GM19023 (cell line): ENCODE measurements at regions not wholly inside any gene's neighbourhood (a gene's known extent, or its start where the extent isn't known, plus 50 kb on each side); places are given as distances from the start of the nearest gene placed in this dataset.
"Not testable (repeated sequence)": the region's sequence is repeated elsewhere in the genome, so short reads cannot be mapped to it uniquely, and the experiment has no call there.

Experiments used
- ATAC-seq: cut with Tn5 transposase; IDR thresholded peaks from one replicate; pipeline ENCODE4 v1.9.1; 2021; ENCODE audit warnings: mild to moderate bottlenecking, moderate library complexity; ENCODE audit not compliant: unreplicated experiment

- no peak for ATAC-seq
These were observed 62.6 kb downstream of the PLXNA1 start for GRCh38 chr3:127045435-127046045.

- ATAC-seq, result not testable (repeated sequence)
These were observed 63.8 kb downstream of the PLXNA1 start for GRCh38 chr3:127046690-127047089.

GRCh38 chr3:127049393-127049792 is 66.5 kb downstream of the PLXNA1 start:
- no peak for ATAC-seq

GRCh38 chr3:127050733-127051132 is 67.8 kb downstream of the PLXNA1 start:
- no peak for ATAC-seq

GRCh38 chr3:127052121-127052561 is 69.2 kb downstream of the PLXNA1 start:
- ATAC-seq, result no peak

- no peak for ATAC-seq
These were observed 70.1 kb downstream of the PLXNA1 start for GRCh38 chr3:127053026-127053425.

- ATAC-seq, result no peak
These were observed 70.5 kb downstream of the PLXNA1 start for GRCh38 chr3:127053450-127053849.

GRCh38 chr3:127053979-127054378 is 71.1 kb downstream of the PLXNA1 start:
- no peak for ATAC-seq

- no peak for ATAC-seq
These were observed 73.4 kb downstream of the PLXNA1 start for GRCh38 chr3:127056281-127056680.

GRCh38 chr3:127056976-127057375 is 74.1 kb downstream of the PLXNA1 start:
- ATAC-seq, result no peak

- ATAC-seq, result no peak
These were observed 76.2 kb downstream of the PLXNA1 start for GRCh38 chr3:127059072-127059471.

GRCh38 chr3:127061641-127062040 is 78.7 kb downstream of the PLXNA1 start:
- no peak for ATAC-seq

- ATAC-seq, result no peak
These were observed 80.0 kb downstream of the PLXNA1 start for GRCh38 chr3:127062926-127063325.

- no peak for ATAC-seq
These were observed 81.0 kb downstream of the PLXNA1 start for GRCh38 chr3:127063916-127064315.

GRCh38 chr3:127064391-127065137 is 81.6 kb downstream of the PLXNA1 start:
- ATAC-seq, result no peak

GRCh38 chr3:127065138-127065427 is 82.2 kb downstream of the PLXNA1 start:
- ATAC-seq, result no peak

GRCh38 chr3:127065561-127066290 is 82.8 kb downstream of the PLXNA1 start:
- no peak for ATAC-seq

GRCh38 chr3:127066635-127067034 is 83.7 kb downstream of the PLXNA1 start:
- no peak for ATAC-seq

- no peak for ATAC-seq
These were observed 84.4 kb downstream of the PLXNA1 start for GRCh38 chr3:127067116-127067910.

GRCh38 chr3:127068111-127068810 is 85.3 kb downstream of the PLXNA1 start:
- no peak for ATAC-seq

GRCh38 chr3:127068871-127069270 is 86.0 kb downstream of the PLXNA1 start:
- no peak for ATAC-seq
